Lower leg skin (tissue), 4 donors: ENCODE measurements at regions not wholly inside any gene's neighbourhood (a gene's known extent, or its start where the extent isn't known, plus 50 kb on each side); places are given as distances from the start of the nearest gene placed in this dataset.

ENCODE experiments used
- DNase-seq, 2 donors: peaks; one replicate each; pipeline ENCODE4 v3.0.0-alpha.2; 2019; ENCODE audit warnings: low spot score in 2 of 2
- H3K4me3 ChIP-seq: fragments of 200-600 bp; sonication (generic); 2 replicates; pipeline ENCODE4 v1.5.1; 2017; ENCODE audit warnings: mild to moderate bottlenecking, low read depth; ENCODE audit not compliant: poor library complexity, severe bottlenecking
- CTCF ChIP-seq, 3 donors: fragments of 450-650 bp; IDR thresholded peaks; one replicate each; pipeline ENCODE4 v1.5.1; 2016; ENCODE audit warnings: antibody characterized with exemption in 3 of 3, mild to moderate bottlenecking in 3 of 3, moderate library complexity in 2 of 3
- POLR2A ChIP-seq, 2 donors: fragments of 450-650 bp; IDR thresholded peaks; one replicate each; pipeline ENCODE4 v1.6.1; 2016 to 2017; ENCODE audit warnings: antibody characterized with exemption in 2 of 2, mild to moderate bottlenecking in 1 of 2, moderate library complexity in 1 of 2
- WGBS, 2 donors: methylation state at CpG; one replicate each; pipeline ENCODE4 v1.1.5; 2018; 5-methylcytosine and 5-hydroxymethylcytosine counted together
- intact Hi-C: fragments of 100-400 bp; cut with DNase I; formaldehyde crosslinking; loops from one replicate; pipeline ENCODE4 v1.15.0; 2023; ENCODE audit warnings: low total_unique reads

- no peak overlapping the region for H3K4me3 ChIP-seq
- no peak for DNase-seq
- TF ChIP-seq POLR2A (IDR thresholded peaks at IDR 0.05), result no peak
- TF ChIP-seq CTCF (IDR thresholded peaks at IDR 0.05), result no peak
- 78 to 84% methylated on average over 5 of the region's 5 CpGs for WGBS, 2 donors
- intact Hi-C loops, result no loop called here
Observed at GRCh38 chr13:86051134-86052103, 252.2 kb upstream of the SLITRK6 start.

- intact Hi-C loops, result no loop called here
- TF ChIP-seq CTCF (IDR thresholded peaks at IDR 0.05) (no peak), POLR2A (IDR thresholded peaks at IDR 0.05) (no peak)
- DNase-seq, result no peak
- no peak overlapping the region for H3K4me3 ChIP-seq
- 83 to 87% methylated on average over 3 of the region's 3 CpGs for WGBS, 2 donors
Observed at GRCh38 chr13:86038490-86038889, 239.3 kb upstream of the SLITRK6 start.

GRCh38 chr13:86020351-86021002, 221.3 kb upstream of the SLITRK6 start:
- no peak overlapping the region for H3K4me3 ChIP-seq
- WGBS, 2 donors, result 11 to 13% methylated on average over 3 of the region's 3 CpGs
- TF ChIP-seq POLR2A (IDR thresholded peaks at IDR 0.05) (no peak), CTCF (IDR thresholded peaks at IDR 0.05) (no peak)
- intact Hi-C loops, result no loop called here
- no peak for DNase-seq

- TF ChIP-seq POLR2A (IDR thresholded peaks at IDR 0.05) (no peak), CTCF (IDR thresholded peaks at IDR 0.05) (no peak)
- DNase-seq, result no peak
- no peak overlapping the region for H3K4me3 ChIP-seq
- intact Hi-C loops, result no loop called here
- WGBS, 2 donors, result 57 to 71% methylated on average over 2 of the region's 2 CpGs
Observed at GRCh38 chr13:86006317-86006716, 207.1 kb upstream of the SLITRK6 start.

- TF ChIP-seq POLR2A (IDR thresholded peaks at IDR 0.05) (no peak), CTCF (IDR thresholded peaks at IDR 0.05) (no peak)
- no peak for DNase-seq
- 51 to 64% methylated on average over 2 of the region's 2 CpGs for WGBS, 2 donors
- H3K4me3 ChIP-seq, result no peak overlapping the region
- intact Hi-C loops, result no loop called here
Observed at GRCh38 chr13:86003029-86003428, 203.8 kb upstream of the SLITRK6 start.
